C4-2B (cell line): ENCODE measurements at regions not wholly inside any gene's neighbourhood (a gene's known extent, or its start where the extent isn't known, plus 50 kb on each side); places are given as distances from the start of the nearest gene placed in this dataset.

Source experiments
- H3K27ac ChIP-seq: fragments of 450-650 bp; 2 replicates; pipeline ENCODE4 v1.5.1; 2017
- ZFX ChIP-seq: fragments of 450-650 bp; IDR thresholded peaks from 2 replicates; pipeline ENCODE4 v1.6.1; 2017
- TF ChIP-seq, protein P1 (sequence below): fragments of 450-650 bp; conservative IDR thresholded peaks from 2 replicates; pipeline ENCODE4 v1.5.1; 2017; ENCODE audit warnings: mild to moderate bottlenecking

- TF ChIP-seq, protein P1, sequence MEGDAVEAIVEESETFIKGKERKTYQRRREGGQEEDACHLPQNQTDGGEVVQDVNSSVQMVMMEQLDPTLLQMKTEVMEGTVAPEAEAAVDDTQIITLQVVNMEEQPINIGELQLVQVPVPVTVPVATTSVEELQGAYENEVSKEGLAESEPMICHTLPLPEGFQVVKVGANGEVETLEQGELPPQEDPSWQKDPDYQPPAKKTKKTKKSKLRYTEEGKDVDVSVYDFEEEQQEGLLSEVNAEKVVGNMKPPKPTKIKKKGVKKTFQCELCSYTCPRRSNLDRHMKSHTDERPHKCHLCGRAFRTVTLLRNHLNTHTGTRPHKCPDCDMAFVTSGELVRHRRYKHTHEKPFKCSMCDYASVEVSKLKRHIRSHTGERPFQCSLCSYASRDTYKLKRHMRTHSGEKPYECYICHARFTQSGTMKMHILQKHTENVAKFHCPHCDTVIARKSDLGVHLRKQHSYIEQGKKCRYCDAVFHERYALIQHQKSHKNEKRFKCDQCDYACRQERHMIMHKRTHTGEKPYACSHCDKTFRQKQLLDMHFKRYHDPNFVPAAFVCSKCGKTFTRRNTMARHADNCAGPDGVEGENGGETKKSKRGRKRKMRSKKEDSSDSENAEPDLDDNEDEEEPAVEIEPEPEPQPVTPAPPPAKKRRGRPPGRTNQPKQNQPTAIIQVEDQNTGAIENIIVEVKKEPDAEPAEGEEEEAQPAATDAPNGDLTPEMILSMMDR: no peak
- TF ChIP-seq ZFX: no peak
- H3K27ac ChIP-seq: no peak overlapping the region
Measured at GRCh38 chr3:101150504-101150903, 157.3 kb upstream of the ABI3BP start.

DNA sequence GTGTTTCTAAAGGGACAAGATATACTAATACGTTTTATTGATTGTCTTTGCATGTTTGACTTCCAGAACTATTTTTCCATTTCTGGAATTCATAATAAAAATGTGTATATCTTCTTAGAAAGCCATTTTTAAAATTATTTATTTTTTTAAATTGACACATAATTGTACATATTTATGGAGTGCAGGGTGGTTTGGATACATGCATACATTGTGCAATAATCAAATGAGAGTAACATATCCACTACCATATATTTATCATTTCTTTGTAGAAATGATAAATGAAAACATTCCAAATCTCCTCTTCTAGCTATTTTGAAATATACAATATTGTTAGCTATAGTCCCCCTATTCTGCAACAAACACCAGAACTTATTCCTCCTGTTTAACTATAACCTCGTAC lies 156.5 kb upstream of the ABI3BP start:
- no peak overlapping the region for H3K27ac ChIP-seq
- TF ChIP-seq ZFX: no peak
- TF ChIP-seq, protein P1: no peak

GRCh38 chr3:101149251-101149650 lies 156.0 kb upstream of the ABI3BP start:
- TF ChIP-seq, protein P1: no peak
- TF ChIP-seq ZFX: no peak
- H3K27ac ChIP-seq: no peak overlapping the region

- H3K27ac ChIP-seq: no peak overlapping the region
- TF ChIP-seq ZFX: no peak
- TF ChIP-seq, protein P1: no peak
Measured at GRCh38 chr3:101148001-101148400, 154.8 kb upstream of the ABI3BP start.

GRCh38 chr3:101146946-101147345 lies 153.7 kb upstream of the ABI3BP start:
- no peak overlapping the region for H3K27ac ChIP-seq
- no peak for TF ChIP-seq ZFX
- TF ChIP-seq, protein P1: no peak

DNA sequence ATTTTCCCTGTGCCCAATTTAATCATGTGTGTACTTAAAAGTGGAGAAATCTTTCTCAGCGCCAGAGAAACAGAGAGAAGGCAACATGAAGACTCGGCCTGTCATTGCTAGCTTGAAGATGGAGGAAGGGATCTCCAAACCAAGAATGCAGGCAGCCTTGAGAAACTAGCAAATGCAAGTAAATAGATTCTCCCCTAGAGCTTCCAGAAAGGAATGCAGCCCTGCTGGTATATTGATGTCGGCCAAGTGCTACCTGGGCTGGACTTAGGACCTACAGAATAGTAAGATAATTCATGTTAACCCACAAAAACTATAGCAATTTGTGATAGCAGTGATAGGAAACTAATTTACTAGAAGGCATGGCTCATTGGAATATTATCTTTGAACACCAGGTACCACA lies 150.9 kb upstream of the ABI3BP start:
- TF ChIP-seq, protein P1: no peak
- no peak for TF ChIP-seq ZFX
- H3K27ac ChIP-seq: no peak overlapping the region

DNA sequence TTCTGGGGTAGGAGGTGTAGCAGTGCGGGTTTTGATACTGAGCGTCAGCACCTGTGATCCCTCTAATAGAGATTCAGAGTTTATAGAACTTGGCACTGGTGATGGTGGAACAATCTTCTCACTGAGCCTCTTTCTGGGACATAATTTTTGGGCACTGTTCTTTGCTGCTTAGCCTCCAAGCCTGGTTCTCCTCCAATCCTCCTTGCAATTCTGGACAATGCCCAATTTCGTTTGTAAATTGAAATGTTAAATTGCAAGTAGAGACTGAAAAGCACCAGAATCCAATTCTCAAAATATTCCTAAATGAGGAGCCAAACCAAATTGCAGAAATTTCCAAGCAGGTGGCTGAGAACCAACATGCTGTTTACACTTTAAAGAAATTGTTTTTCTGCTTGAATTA lies 149.8 kb upstream of the ABI3BP start:
- H3K27ac ChIP-seq: no peak overlapping the region
- TF ChIP-seq, protein P1: no peak
- no peak for TF ChIP-seq ZFX
